Stomach smooth muscle (tissue), 2 donors: ENCODE measurements at regions not wholly inside any gene's neighbourhood (a gene's known extent, or its start where the extent isn't known, plus 50 kb on each side); places are given as distances from the start of the nearest gene placed in this dataset.
"Not testable (repeated sequence)": the region's sequence is repeated elsewhere in the genome, so short reads cannot be mapped to it uniquely, and the experiment has no call there.

Source experiments
- H3K27ac ChIP-seq: one replicate; pipeline ENCODE4 v1.7.0; 2013; ENCODE audit warnings: mild to moderate bottlenecking, low read length, inconsistent platforms
- H3K27me3 ChIP-seq, 2 donors: one replicate each; pipeline ENCODE4 v1.7.0; 2013; ENCODE audit warnings: low read length in 2 of 2; ENCODE audit not compliant: insufficient read depth in 2 of 2, control insufficient read depth in 1 of 2
- H3K36me3 ChIP-seq, 2 donors: one replicate each; pipeline ENCODE4 v1.7.0; 2013; ENCODE audit warnings: low read length in 2 of 2; ENCODE audit not compliant: control insufficient read depth in 2 of 2, insufficient read depth in 2 of 2
- H3K4me1 ChIP-seq: one replicate; pipeline ENCODE4 v1.7.0; 2013; ENCODE audit warnings: low read length; ENCODE audit not compliant: control insufficient read depth, insufficient read depth
- H3K4me3 ChIP-seq, 2 donors: one replicate each; pipeline ENCODE4 v1.7.0; 2013; ENCODE audit warnings: low read length in 2 of 2
- H3K9ac ChIP-seq, 2 donors: one replicate each; pipeline ENCODE4 v1.7.0; 2013; ENCODE audit warnings: low read length in 2 of 2, mild to moderate bottlenecking in 1 of 2
- H3K9me3 ChIP-seq, 2 donors: one replicate each; pipeline ENCODE4 v1.7.0; 2013; ENCODE audit warnings: low read length in 2 of 2; ENCODE audit not compliant: control insufficient read depth in 2 of 2
- donor health status: healthy.
- donor health status: Pancreatic carcinoma.

- Histone ChIP-seq H3K4me1 (peaks cover 4% of the 10 kb centered on the region), H3K27ac (no peak overlapping the region), H3K27me3 (no peaks in the 10 kb centered on the region), H3K36me3 (no peaks in the 10 kb centered on the region), H3K4me3 (no peak overlapping the region), H3K9ac (no peak overlapping the region), H3K9me3 (no peaks in the 10 kb centered on the region)
These were observed 210.8 kb upstream of the ELL2 start for GRCh38 chr5:96172436-96172835.

- H3K4me1 ChIP-seq, H3K9me3 ChIP-seq, H3K27me3 ChIP-seq, H3K9ac ChIP-seq, H3K36me3 ChIP-seq, H3K27ac ChIP-seq, H3K4me3 ChIP-seq: not testable (repeated sequence)
These were observed 210.3 kb upstream of the ELL2 start for GRCh38 chr5:96171973-96172372.

- H3K4me1 ChIP-seq, H3K27me3 ChIP-seq, H3K4me3 ChIP-seq, H3K9me3 ChIP-seq, H3K36me3 ChIP-seq, H3K9ac ChIP-seq, H3K27ac ChIP-seq: not testable (repeated sequence)
These were observed 209.0 kb upstream of the ELL2 start for GRCh38 chr5:96170481-96171125.

DNA sequence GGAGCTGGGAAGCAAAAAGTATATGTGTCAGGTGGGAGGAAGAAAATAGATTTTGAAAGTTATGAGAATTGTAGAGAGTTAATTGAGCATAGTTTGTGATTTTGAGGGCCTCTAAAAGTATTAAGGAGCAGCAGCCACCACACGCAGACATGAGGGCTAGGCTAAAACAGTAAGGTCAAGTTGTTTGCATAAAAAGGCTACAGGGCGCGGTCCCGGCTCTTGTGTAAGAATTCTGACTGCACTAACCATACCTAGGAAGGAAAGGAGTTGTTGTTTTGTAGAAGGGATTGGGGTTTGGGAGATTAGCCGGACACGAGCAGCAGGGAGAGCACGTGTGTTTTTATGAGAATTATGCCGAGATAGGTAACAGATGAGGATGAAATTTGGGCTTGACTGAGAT is 207.2 kb upstream of the ELL2 start:
- H3K9ac ChIP-seq, H3K4me3 ChIP-seq, H3K27ac ChIP-seq, H3K4me1 ChIP-seq, H3K27me3 ChIP-seq, H3K36me3 ChIP-seq, H3K9me3 ChIP-seq: not testable (repeated sequence)

DNA sequence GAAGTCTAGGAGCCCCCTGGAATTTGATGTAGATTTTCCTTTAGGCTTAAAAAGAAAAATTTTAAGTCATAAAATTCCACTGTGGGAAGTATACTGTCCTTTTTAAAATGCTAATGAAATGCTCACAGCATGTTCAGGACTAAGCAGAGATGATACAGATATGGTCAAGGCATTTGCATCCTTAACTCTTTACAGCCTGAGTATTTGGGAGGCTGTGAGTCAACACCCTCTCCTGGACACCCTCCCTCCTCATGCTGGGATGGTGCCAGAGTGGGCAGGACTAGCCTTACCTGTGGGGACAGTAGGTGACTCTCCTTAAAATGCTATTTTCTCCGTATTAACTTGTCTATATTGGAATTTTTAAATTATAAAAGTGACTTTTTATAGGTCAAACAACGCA is 197.4 kb upstream of the ELL2 start:
- no peaks in the 10 kb centered on the region for H3K4me1 ChIP-seq
- H3K4me3 ChIP-seq = no peak overlapping the region
- no peaks in the 10 kb centered on the region for H3K9me3 ChIP-seq
- no peak overlapping the region for H3K9ac ChIP-seq
- no peaks in the 10 kb centered on the region for H3K27me3 ChIP-seq
- no peak overlapping the region for H3K27ac ChIP-seq
- H3K36me3 ChIP-seq = no peaks in the 10 kb centered on the region

DNA sequence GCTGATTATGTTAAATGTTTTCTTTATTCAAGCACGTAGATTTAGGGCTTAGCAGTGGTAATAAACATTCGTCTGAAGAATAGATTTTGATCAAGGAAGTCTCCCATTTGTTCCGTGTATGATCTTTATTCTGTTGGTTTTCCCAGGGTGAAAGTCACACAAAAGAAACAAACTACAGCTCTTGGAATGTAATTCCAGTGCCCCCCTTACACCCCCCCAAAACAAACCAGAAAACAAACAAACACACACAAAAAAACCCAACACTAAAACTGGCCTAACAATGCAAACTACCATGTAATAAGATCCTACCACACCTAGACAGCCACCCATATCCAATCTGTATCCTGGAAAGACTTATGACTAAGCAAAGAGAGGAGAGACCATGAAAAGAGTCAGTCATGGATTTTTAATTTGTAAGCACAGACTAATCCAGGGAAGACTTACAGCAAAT is 196.2 kb upstream of the ELL2 start:
- H3K36me3 ChIP-seq = no peaks in the 10 kb centered on the region
- H3K4me1 ChIP-seq = no peaks in the 10 kb centered on the region
- no peak overlapping the region for H3K27ac ChIP-seq
- no peaks in the 10 kb centered on the region for H3K27me3 ChIP-seq
- no peak overlapping the region for H3K4me3 ChIP-seq
- H3K9ac ChIP-seq = no peak overlapping the region
- H3K9me3 ChIP-seq = no peaks in the 10 kb centered on the region

DNA sequence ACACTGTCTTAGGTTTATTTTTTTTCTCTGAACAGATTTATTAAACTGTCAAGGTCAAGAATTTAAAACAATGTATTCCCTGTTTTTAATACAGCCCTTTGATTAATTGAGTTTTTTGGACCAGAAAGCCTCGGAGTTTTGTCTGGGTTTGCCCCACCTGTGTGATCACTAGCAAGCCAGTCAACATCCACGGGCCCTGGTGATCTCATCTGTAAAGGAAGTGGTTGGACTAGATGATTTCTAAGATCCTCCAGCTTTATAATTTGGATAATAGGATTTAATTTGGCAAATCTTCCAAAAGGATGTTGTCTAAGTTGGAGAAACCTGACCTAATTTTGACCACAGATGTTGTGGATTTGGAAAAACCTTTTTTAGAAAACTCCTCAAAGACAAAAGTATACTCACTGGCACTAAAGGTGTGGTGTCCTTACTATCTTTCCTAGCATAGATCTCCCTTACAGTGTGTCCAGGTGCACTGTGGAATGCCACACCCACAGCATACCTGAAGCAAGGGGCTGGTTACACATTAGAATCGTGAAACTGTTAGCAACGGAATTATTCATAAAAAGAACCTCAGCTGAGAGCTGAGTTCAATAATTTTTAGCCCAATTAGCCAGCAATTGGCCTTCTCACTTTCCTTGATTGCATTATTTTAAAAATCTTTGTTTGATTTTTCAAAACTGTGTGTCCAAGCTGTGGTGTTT is 195.6 kb upstream of the ELL2 start:
- H3K4me3 ChIP-seq = no peak overlapping the region
- peaks cover 1% of the 10 kb centered on the region for H3K4me1 ChIP-seq
- no peaks in the 10 kb centered on the region for H3K36me3 ChIP-seq
- no peaks in the 10 kb centered on the region for H3K27me3 ChIP-seq
- H3K9ac ChIP-seq = no peak overlapping the region
- no peaks in the 10 kb centered on the region for H3K9me3 ChIP-seq
- no peak overlapping the region for H3K27ac ChIP-seq

DNA sequence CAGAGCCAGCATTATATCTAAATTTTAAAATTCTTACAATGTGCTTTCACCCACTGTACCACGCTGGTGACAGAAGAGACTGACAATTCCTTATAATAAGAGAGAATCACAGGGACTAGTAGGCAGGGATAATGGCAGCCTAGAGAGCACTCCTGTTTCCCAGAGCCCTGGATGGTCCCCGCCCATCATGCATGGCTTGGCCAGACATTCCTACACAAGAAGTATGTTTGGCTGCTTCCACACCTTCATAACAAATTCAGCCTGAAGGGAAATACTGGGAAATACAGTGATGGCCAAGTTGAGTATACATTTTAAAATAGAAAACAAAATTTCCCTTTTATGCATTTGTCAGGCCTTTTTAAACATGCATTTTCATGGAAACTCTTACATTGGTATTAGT is 193.5 kb upstream of the ELL2 start:
- Histone ChIP-seq H3K27me3 (no peaks in the 10 kb centered on the region), H3K9me3 (no peaks in the 10 kb centered on the region), H3K4me3 (no peak overlapping the region), H3K36me3 (no peaks in the 10 kb centered on the region), H3K9ac (no peak overlapping the region), H3K27ac (no peak overlapping the region), H3K4me1 (peaks cover 6% of the 10 kb centered on the region)

DNA sequence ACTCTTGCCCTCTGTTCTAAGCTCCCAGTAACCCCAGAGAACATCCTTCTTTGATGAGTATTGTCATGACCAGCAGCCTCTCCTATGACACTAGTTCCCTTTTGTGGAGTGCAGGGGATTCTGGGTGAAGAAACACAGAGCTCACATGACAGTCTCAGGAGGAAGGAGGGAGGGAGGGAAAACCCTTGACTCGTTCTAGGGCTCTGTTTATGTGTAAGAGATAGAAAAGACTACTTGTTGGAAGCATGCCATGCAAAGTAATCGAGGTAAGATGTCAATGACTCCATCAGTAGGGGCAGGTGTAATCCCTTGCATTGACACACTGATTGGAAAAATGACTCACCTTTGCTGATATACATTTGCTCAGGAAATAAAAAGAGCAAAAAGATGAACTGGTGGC is 190.2 kb upstream of the ELL2 start:
- H3K36me3 ChIP-seq = no peaks in the 10 kb centered on the region
- H3K4me1 ChIP-seq = peaks cover 6% of the 10 kb centered on the region
- H3K27me3 ChIP-seq = no peaks in the 10 kb centered on the region
- no peak overlapping the region for H3K27ac ChIP-seq
- no peak overlapping the region for H3K9ac ChIP-seq
- no peaks in the 10 kb centered on the region for H3K9me3 ChIP-seq
- H3K4me3 ChIP-seq = no peak overlapping the region

DNA sequence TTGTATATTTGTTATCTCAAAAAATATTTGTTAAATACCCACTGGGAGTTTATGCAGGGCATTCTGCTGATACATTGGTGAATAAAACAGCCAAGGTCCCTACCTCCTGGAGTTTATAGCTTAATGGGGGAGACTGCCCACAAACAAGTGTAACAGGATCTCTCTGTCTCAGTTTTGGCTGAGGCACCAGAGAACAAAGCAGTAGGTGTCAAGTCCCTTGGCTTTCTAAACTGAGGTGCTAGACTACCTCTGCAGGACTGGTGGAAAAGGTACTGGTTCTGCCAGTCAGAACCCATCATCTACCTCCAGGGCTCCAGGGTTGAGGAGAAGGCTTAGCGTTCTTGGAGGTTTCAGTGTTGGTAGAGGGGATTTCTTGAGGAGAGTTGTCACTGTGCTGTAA is 188.4 kb upstream of the ELL2 start:
- Histone ChIP-seq H3K9ac (no peak overlapping the region), H3K27me3 (no peaks in the 10 kb centered on the region), H3K4me1 (peaks cover 6% of the 10 kb centered on the region), H3K27ac (no peak overlapping the region), H3K9me3 (no peaks in the 10 kb centered on the region), H3K4me3 (no peak overlapping the region), H3K36me3 (no peaks in the 10 kb centered on the region)

DNA sequence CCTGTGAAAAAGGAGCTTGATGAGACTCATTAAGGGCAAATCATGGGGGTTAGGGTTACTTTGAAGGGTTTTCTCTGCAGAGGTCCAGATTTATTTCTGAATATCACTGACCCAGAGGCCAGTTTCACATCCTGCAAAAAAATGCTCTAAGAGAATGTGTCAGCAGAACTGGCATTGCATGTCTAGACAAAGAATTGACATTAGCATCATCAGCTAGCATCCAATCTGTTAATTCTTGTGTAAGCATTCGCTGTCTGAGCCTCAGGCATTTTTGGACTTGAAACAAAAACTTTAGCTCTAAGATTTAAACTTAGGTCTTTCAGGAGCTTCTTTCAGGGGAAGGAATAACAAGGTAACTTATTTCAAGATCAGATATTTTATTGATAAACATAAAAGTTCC is 187.9 kb upstream of the ELL2 start:
- Histone ChIP-seq H3K9me3 (no peaks in the 10 kb centered on the region), H3K36me3 (no peaks in the 10 kb centered on the region), H3K27me3 (no peaks in the 10 kb centered on the region), H3K4me3 (no peak overlapping the region), H3K4me1 (peaks cover 6% of the 10 kb centered on the region), H3K9ac (no peak overlapping the region), H3K27ac (no peak overlapping the region)
